ENCODE measurements at regions not wholly inside any gene's neighbourhood (a gene's known extent, or its start where the extent isn't known, plus 50 kb on each side); places are given as distances from the start of the nearest gene placed in this dataset.

DNA sequence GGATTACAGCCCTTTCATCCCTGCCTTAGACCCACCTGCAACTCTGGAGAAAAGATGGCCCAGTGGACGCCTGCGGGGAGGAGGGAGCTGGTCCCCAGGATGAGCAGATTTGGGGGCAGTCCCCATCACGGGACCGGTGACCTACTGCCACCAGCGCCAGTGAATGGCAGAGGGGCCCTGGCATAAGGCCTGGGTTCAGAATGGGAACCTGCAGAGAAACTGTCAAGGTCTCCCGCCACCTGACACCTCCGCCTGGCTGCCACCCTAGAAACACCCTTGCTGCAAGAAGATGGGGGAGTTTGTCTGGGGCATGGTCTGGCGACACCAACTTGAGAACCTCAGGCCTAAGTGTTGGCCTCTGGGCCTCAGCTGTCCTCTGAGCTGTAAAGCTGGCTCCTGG lies 335.7 kb downstream of the SEC14L1 start:
- ATAC-seq (ENCODE audit: low read depth in 2 of 2) (no peak), DNase-seq (no peak)
- H3K27ac Mint-ChIP-seq = peak overlapping the region; percentile 89 to 97 (median 90)
- H3K4me1 Mint-ChIP-seq = peaks cover 29 to 89% (median 66%) of the 10 kb centered on the region in 4 donors
- Histone ChIP-seq H3K27ac (ENCODE audit: insufficient read depth, low read length, poor library complexity, severe bottlenecking) (peak overlapping the region; percentile 56), H3K4me1 (ENCODE audit: control insufficient read depth, insufficient read depth, low read length, poor library complexity, severe bottlenecking) (peaks cover 94% of the 10 kb centered on the region), H3K9me3 (ENCODE audit: control insufficient read depth in 2 of 2, low read length in 2 of 2) (no peaks in the 10 kb centered on the region), H3K27me3 (ENCODE audit: control insufficient read depth, insufficient read depth, low read length) (no peaks in the 10 kb centered on the region), H3K36me3 (ENCODE audit: control insufficient read depth, insufficient read depth, low read length) (peaks cover 37% of the 10 kb centered on the region), H3K4me3 (ENCODE audit: low read depth, low read length) (no peak overlapping the region)
- H3K4me3 Mint-ChIP-seq = peak overlapping the region in 2 of 4 donors; percentile 62 to 76
- H3K9me3 Mint-ChIP-seq = peaks cover 0 to 1% (median 0%) of the 10 kb centered on the region in 7 donors
- H3K27me3 Mint-ChIP-seq = no peaks in the 10 kb centered on the region
- peaks cover 27% of the 10 kb centered on the region for H3K36me3 Mint-ChIP-seq

- H3K4me3 Mint-ChIP-seq = peak overlapping the region; percentile 27 to 68 (median 58)
- H3K4me1 ChIP-seq (ENCODE audit: control insufficient read depth, insufficient read depth, low read length, poor library complexity, severe bottlenecking) = peaks cover 94% of the 10 kb centered on the region
Observed at GRCh38 chr17:77476931-77477805, 336.4 kb downstream of the SEC14L1 start.

GRCh38 chr17:77478281-77478680 lies 337.5 kb downstream of the SEC14L1 start:
- H3K4me1 Mint-ChIP-seq = peaks cover 16 to 80% (median 53%) of the 10 kb centered on the region in 4 donors
- H3K27ac ChIP-seq (ENCODE audit: insufficient read depth, low read length, poor library complexity, severe bottlenecking) = peak overlapping the region; percentile 56
- peaks cover 0 to 1% (median 0%) of the 10 kb centered on the region in 7 donors for H3K9me3 Mint-ChIP-seq
- DNase-seq = no peak
- H3K27ac Mint-ChIP-seq = peak overlapping the region; percentile 55 to 81 (median 57)
- no peak overlapping the region for H3K4me3 ChIP-seq (ENCODE audit: low read depth, low read length)
- ATAC-seq (ENCODE audit: low read depth in 2 of 2) = no peak
- peak overlapping the region in 1 of 4 donors; percentile 62 for H3K4me3 Mint-ChIP-seq
- H3K36me3 Mint-ChIP-seq = peaks cover 20% of the 10 kb centered on the region
- no peaks in the 10 kb centered on the region for H3K27me3 Mint-ChIP-seq
- no peaks in the 10 kb centered on the region for H3K27me3 ChIP-seq (ENCODE audit: control insufficient read depth, insufficient read depth, low read length)
- peaks cover 50% of the 10 kb centered on the region for H3K36me3 ChIP-seq (ENCODE audit: control insufficient read depth, insufficient read depth, low read length)
- peaks cover 91% of the 10 kb centered on the region for H3K4me1 ChIP-seq (ENCODE audit: control insufficient read depth, insufficient read depth, low read length, poor library complexity, severe bottlenecking)
- no peaks in the 10 kb centered on the region for H3K9me3 ChIP-seq (ENCODE audit: control insufficient read depth in 2 of 2, low read length in 2 of 2)

More at GRCh38 chr17:77476931-77477805, 336.4 kb downstream of the SEC14L1 start:
- peaks cover 0 to 1% (median 0%) of the 10 kb centered on the region in 7 donors for H3K9me3 Mint-ChIP-seq
- Histone ChIP-seq H3K9me3 (ENCODE audit: control insufficient read depth in 2 of 2, low read length in 2 of 2) (no peaks in the 10 kb centered on the region), H3K4me3 (ENCODE audit: low read depth, low read length) (no peak overlapping the region), H3K27ac (ENCODE audit: insufficient read depth, low read length, poor library complexity, severe bottlenecking) (peak overlapping the region; percentile 56), H3K27me3 (ENCODE audit: control insufficient read depth, insufficient read depth, low read length) (no peaks in the 10 kb centered on the region), H3K36me3 (ENCODE audit: control insufficient read depth, insufficient read depth, low read length) (peaks cover 39% of the 10 kb centered on the region)
- peaks cover 23% of the 10 kb centered on the region for H3K36me3 Mint-ChIP-seq
- DNase-seq (no peak), ATAC-seq (ENCODE audit: low read depth in 2 of 2) (no peak)
- H3K4me1 Mint-ChIP-seq = peaks cover 24 to 89% (median 63%) of the 10 kb centered on the region in 4 donors
- H3K27me3 Mint-ChIP-seq = no peaks in the 10 kb centered on the region
- H3K27ac Mint-ChIP-seq = peak overlapping the region; percentile 81 to 97 (median 90)

DNA sequence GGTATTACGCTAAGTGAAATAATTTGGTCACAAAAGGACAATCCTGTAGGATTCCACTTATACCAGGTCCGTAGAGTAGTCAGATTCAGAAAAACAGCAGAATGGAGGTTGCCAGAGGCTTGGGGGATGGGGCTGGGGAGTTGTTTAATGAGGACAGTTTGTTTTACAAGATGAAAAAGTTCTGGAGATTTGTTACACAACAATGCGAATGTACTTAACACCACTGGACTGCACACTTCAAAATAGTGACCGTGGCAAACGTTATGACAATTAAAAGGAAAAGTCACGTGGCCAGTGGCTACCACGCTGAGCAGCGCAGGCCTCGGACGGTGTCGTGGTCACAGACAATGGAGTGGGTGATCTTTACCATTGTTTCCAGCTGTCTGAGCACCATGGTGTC lies 338.1 kb downstream of the SEC14L1 start:
- DNase-seq = no peak
- peaks cover 89% of the 10 kb centered on the region for H3K4me1 ChIP-seq (ENCODE audit: control insufficient read depth, insufficient read depth, low read length, poor library complexity, severe bottlenecking)
- peak overlapping the region; percentile 46 to 62 (median 54) for H3K4me3 Mint-ChIP-seq
- no peaks in the 10 kb centered on the region for H3K9me3 ChIP-seq (ENCODE audit: control insufficient read depth in 2 of 2, low read length in 2 of 2)
- peaks cover 10 to 75% (median 47%) of the 10 kb centered on the region in 4 donors for H3K4me1 Mint-ChIP-seq
- peaks cover 0 to 1% (median 0%) of the 10 kb centered on the region in 7 donors for H3K9me3 Mint-ChIP-seq
- ATAC-seq (ENCODE audit: low read depth in 2 of 2) = no peak
- H3K27me3 ChIP-seq (ENCODE audit: control insufficient read depth, insufficient read depth, low read length) = no peaks in the 10 kb centered on the region
- H3K27ac ChIP-seq (ENCODE audit: insufficient read depth, low read length, poor library complexity, severe bottlenecking) = peak overlapping the region; percentile 51
- H3K36me3 Mint-ChIP-seq = peaks cover 14% of the 10 kb centered on the region
- H3K36me3 ChIP-seq (ENCODE audit: control insufficient read depth, insufficient read depth, low read length) = peaks cover 55% of the 10 kb centered on the region
- no peak overlapping the region for H3K4me3 ChIP-seq (ENCODE audit: low read depth, low read length)
- H3K27ac Mint-ChIP-seq = peak overlapping the region; percentile 82 to 96 (median 84)
- H3K27me3 Mint-ChIP-seq = no peaks in the 10 kb centered on the region

- Histone ChIP-seq H3K9me3 (ENCODE audit: control insufficient read depth in 2 of 2, low read length in 2 of 2) (no peaks in the 10 kb centered on the region), H3K4me3 (ENCODE audit: low read depth, low read length) (no peak overlapping the region), H3K4me1 (ENCODE audit: control insufficient read depth, insufficient read depth, low read length, poor library complexity, severe bottlenecking) (peaks cover 83% of the 10 kb centered on the region), H3K27me3 (ENCODE audit: control insufficient read depth, insufficient read depth, low read length) (no peaks in the 10 kb centered on the region), H3K36me3 (ENCODE audit: control insufficient read depth, insufficient read depth, low read length) (peaks cover 59% of the 10 kb centered on the region), H3K27ac (ENCODE audit: insufficient read depth, low read length, poor library complexity, severe bottlenecking) (peak overlapping the region; percentile 51)
- peak in 2 of 3 donors; percentile 35 to 36 for DNase-seq
- Mint-ChIP-seq H3K27me3 (no peaks in the 10 kb centered on the region), H3K9me3 (peaks cover 0 to 1% (median 0%) of the 10 kb centered on the region in 7 donors), H3K4me3 (peak overlapping the region; percentile 26 to 62 (median 39)), H3K36me3 (peaks cover 12% of the 10 kb centered on the region), H3K27ac (peak overlapping the region; percentile 82 to 96 (median 84)), H3K4me1 (peaks cover 6 to 68% (median 42%) of the 10 kb centered on the region in 4 donors)
- peak in 1 of 2 donors; percentile 48 for ATAC-seq (ENCODE audit: low read depth in 2 of 2)
Observed at GRCh38 chr17:77479372-77480198, 338.8 kb downstream of the SEC14L1 start.

DNA sequence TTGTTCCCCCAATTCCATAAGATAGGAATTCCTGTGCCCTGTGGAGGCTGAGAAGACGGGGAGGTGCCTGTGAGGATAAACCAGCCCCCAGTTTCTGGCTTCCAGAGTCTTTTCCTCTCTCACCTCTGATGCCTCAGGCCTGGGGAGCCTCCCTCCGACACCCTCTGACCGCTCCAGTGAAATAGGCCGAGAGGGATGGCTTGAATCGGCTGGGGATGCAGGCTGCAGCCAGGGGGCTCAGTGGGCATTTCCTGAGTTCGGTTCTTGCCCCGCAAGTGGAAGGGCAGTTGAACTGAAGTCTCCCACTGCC lies 339.4 kb downstream of the SEC14L1 start:
- Histone ChIP-seq H3K27ac (ENCODE audit: insufficient read depth, low read length, poor library complexity, severe bottlenecking) (peak overlapping the region; percentile 51), H3K4me3 (ENCODE audit: low read depth, low read length) (no peak overlapping the region), H3K36me3 (ENCODE audit: control insufficient read depth, insufficient read depth, low read length) (peaks cover 61% of the 10 kb centered on the region), H3K9me3 (ENCODE audit: control insufficient read depth in 2 of 2, low read length in 2 of 2) (no peaks in the 10 kb centered on the region), H3K4me1 (ENCODE audit: control insufficient read depth, insufficient read depth, low read length, poor library complexity, severe bottlenecking) (peaks cover 77% of the 10 kb centered on the region), H3K27me3 (ENCODE audit: control insufficient read depth, insufficient read depth, low read length) (no peaks in the 10 kb centered on the region)
- Mint-ChIP-seq H3K4me1 (peaks cover 2 to 62% (median 36%) of the 10 kb centered on the region in 4 donors), H3K9me3 (peaks cover 0 to 1% (median 0%) of the 10 kb centered on the region in 7 donors), H3K4me3 (no peak overlapping the region), H3K36me3 (peaks cover 9% of the 10 kb centered on the region), H3K27me3 (no peaks in the 10 kb centered on the region), H3K27ac (peak overlapping the region in 1 of 3 donors; percentile 52)
- DNase-seq (no peak), ATAC-seq (ENCODE audit: low read depth in 2 of 2) (no peak)

DNA sequence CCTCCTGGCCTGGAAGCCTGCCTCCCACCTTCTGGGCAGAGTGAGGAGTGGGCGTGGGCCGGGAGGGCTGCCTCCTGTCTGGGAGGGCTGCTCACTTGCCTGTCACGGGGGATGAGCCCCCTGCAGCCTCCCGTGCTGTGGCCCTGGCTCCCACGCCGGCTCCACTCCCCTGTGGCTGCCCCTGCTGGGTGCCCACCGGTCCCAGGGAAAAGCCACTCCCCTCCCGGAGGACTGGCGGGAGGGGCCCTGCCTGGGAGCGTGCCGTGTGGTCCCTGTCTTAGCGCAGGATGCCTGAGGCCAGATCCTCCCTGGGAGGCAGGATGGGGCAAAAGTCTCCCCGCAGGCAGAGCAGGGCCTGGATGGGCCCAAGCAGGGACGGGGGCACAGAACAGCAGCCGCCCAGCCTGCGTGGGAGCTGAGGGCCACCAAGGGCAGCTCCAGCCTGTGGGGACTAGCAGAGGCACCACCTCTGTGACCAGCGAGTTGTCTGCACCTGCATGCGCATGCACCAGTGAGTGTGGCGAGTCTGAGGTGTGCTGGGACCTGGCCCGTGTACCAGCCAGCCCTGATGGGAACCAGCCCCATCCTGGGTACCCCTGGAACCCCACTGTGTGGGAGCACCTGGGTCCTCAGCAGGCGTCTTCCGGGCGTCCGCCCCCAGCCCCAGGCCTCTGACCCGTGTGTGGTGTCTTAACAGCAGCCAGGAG lies 339.9 kb downstream of the SEC14L1 start:
- no peaks in the 10 kb centered on the region for H3K27me3 ChIP-seq (ENCODE audit: control insufficient read depth, insufficient read depth, low read length)
- H3K4me1 ChIP-seq (ENCODE audit: control insufficient read depth, insufficient read depth, low read length, poor library complexity, severe bottlenecking) = peaks cover 72% of the 10 kb centered on the region
- H3K9me3 ChIP-seq (ENCODE audit: control insufficient read depth in 2 of 2, low read length in 2 of 2) = no peaks in the 10 kb centered on the region
- Mint-ChIP-seq H3K27me3 (no peaks in the 10 kb centered on the region), H3K4me3 (no peak overlapping the region), H3K4me1 (peaks cover 0 to 57% (median 32%) of the 10 kb centered on the region in 4 donors), H3K9me3 (peaks cover 0 to 1% (median 0%) of the 10 kb centered on the region in 7 donors), H3K27ac (peak overlapping the region in 1 of 3 donors; percentile 52), H3K36me3 (peaks cover 7% of the 10 kb centered on the region)
- ATAC-seq (ENCODE audit: low read depth in 2 of 2) = no peak
- no peak for DNase-seq
- H3K4me3 ChIP-seq (ENCODE audit: low read depth, low read length) = no peak overlapping the region
- H3K36me3 ChIP-seq (ENCODE audit: control insufficient read depth, insufficient read depth, low read length) = peaks cover 66% of the 10 kb centered on the region
- H3K27ac ChIP-seq (ENCODE audit: insufficient read depth, low read length, poor library complexity, severe bottlenecking) = peak overlapping the region; percentile 51
